Esophagus muscularis mucosa (tissue), 3 donors: ENCODE measurements at regions not wholly inside any gene's neighbourhood (a gene's known extent, or its start where the extent isn't known, plus 50 kb on each side); places are given as distances from the start of the nearest gene placed in this dataset.

Source experiments
- POLR2A ChIP-seq: fragments of 450-650 bp; IDR thresholded peaks from one replicate; pipeline ENCODE4 v1.6.1; 2017; ENCODE audit warnings: antibody characterized with exemption, moderate library complexity, mild to moderate bottlenecking, low read depth
- TF ChIP-seq, protein P1 (sequence below), 3 experiments: fragments of 200-600 bp in 2 of 3; fragments of 450-650 bp in 1 of 3; sonication (generic) in 2 of 3; IDR thresholded peaks; one replicate each; pipeline ENCODE4 v1.5.1; 2017 to 2019; ENCODE audit warnings: antibody characterized with exemption in 3 of 3, mild to moderate bottlenecking in 2 of 3, moderate library complexity in 1 of 3

DNA sequence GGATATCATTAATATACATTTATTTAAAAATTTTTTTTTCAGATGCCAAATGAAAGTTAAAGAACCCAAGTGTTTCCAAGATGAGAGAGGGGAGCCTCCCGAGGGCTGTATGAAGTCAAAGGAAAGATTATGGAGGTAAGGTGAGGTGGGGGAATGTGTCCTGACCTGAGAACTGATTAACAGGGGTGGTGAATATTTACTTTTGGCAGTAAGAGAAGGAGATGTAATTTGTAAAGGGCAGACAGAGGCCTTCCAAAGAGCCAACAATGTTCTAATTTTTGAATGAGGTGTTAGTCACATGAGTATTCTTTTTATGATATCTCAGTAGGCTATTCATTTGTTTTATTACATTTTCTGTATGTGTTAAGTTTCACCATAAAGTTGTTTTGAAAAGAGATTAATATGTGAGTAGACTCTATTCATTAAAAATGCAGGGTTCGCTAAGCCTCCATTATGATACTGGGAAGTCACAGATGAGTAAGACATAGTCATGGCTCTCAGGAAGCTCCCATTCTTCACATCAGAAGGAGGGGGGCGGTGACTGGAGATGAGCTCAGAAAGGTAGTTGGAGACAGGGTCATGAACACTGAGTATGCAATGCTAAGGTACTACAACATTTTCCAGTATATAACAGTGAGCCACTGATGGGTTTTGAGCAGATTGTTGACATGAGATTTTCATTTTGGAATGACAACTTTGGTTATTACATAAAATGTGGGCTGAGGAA, 62.4 kb upstream of the TNFSF18 start:
- TF ChIP-seq, protein P1, sequence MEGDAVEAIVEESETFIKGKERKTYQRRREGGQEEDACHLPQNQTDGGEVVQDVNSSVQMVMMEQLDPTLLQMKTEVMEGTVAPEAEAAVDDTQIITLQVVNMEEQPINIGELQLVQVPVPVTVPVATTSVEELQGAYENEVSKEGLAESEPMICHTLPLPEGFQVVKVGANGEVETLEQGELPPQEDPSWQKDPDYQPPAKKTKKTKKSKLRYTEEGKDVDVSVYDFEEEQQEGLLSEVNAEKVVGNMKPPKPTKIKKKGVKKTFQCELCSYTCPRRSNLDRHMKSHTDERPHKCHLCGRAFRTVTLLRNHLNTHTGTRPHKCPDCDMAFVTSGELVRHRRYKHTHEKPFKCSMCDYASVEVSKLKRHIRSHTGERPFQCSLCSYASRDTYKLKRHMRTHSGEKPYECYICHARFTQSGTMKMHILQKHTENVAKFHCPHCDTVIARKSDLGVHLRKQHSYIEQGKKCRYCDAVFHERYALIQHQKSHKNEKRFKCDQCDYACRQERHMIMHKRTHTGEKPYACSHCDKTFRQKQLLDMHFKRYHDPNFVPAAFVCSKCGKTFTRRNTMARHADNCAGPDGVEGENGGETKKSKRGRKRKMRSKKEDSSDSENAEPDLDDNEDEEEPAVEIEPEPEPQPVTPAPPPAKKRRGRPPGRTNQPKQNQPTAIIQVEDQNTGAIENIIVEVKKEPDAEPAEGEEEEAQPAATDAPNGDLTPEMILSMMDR (IDR thresholded peaks at IDR 0.05) = no peak
- no peak for TF ChIP-seq POLR2A
